SK-N-SH (cell line): ENCODE measurements at regions not wholly inside any gene's neighbourhood (a gene's known extent, or its start where the extent isn't known, plus 50 kb on each side); places are given as distances from the start of the nearest gene placed in this dataset.

Experiments used
- CTCF ChIA-PET: fragments of 300-600, 350-600 bp; formaldehyde crosslinking; extraction: SDS; loops from one replicate; lab custom pipeline; 2021; lab: Yijun Ruan, JAX
- POLR2A ChIA-PET: fragments of 350-600 bp; sonication (Branson Sonifier 250); formaldehyde crosslinking; extraction: SDS; loops from one replicate; lab custom pipeline; 2020; ENCODE audit warnings: antibody characterized with exemption, inconsistent platforms; lab: Yijun Ruan, JAX
- DNase-seq: peaks from one replicate; pipeline ENCODE4 v3.0.0; 2012
- H2AFZ ChIP-seq: fragments of 200-600 bp; sonication (generic); 2 replicates; pipeline ENCODE4 v1.8.1; 2016; ENCODE audit warnings: antibody characterized with exemption, mild to moderate bottlenecking, low read depth
- H3F3A ChIP-seq: fragments of 200-600 bp; sonication (generic); replicated peaks from 2 replicates; pipeline ENCODE3; 2016; ENCODE audit warnings: antibody characterized with exemption, mild to moderate bottlenecking; ENCODE audit not compliant: insufficient read depth
- H3K27ac ChIP-seq, 2 experiments: fragments of 200-500 bp in 1 of 2; fragments of 200-600 bp in 1 of 2; sonication (Bioruptor generic) in 1 of 2; sonication (generic), shearing (Covaris generic) in 1 of 2; 2 replicates each; pipeline versions ENCODE4 v1.5.1 to v1.6.1; 2014 to 2016; ENCODE audit warnings: low read depth in 2 of 2, inconsistent platforms in 1 of 2, low read length in 1 of 2, mild to moderate bottlenecking in 1 of 2, mixed read lengths in 1 of 2
- H3K27me3 ChIP-seq: fragments of 200-600 bp; sonication (generic), shearing (Covaris generic); 2 replicates; pipeline ENCODE4 v1.6.1; 2016; ENCODE audit warnings: mixed run types; ENCODE audit not compliant: insufficient read depth
- H3K36me3 ChIP-seq, 2 experiments: fragments of 200-500 bp in 1 of 2; fragments of 200-600 bp in 1 of 2; sonication (Bioruptor generic) in 1 of 2; sonication (generic) in 1 of 2; replicated peaks in 1 of 2; 2 replicates each; pipeline versions ENCODE3 to v1.5.1; 2014 to 2016; ENCODE audit warnings: low read length in 1 of 2, mild to moderate bottlenecking in 1 of 2; ENCODE audit not compliant: insufficient read depth in 2 of 2, control insufficient read depth in 1 of 2
- H3K4me1 ChIP-seq, 2 experiments: fragments of 200-500 bp in 1 of 2; fragments of 200-600 bp in 1 of 2; sonication (Bioruptor generic) in 1 of 2; sonication (generic), shearing (Covaris generic) in 1 of 2; 2 replicates each; pipeline versions ENCODE4 v1.5.1 to v1.6.1; 2014 to 2016; ENCODE audit warnings: low read depth in 1 of 2, low read length in 1 of 2, mixed run types in 1 of 2; ENCODE audit not compliant: insufficient read depth in 2 of 2, control insufficient read depth in 1 of 2
- H3K4me2 ChIP-seq: fragments of 200-600 bp; sonication (generic), shearing (Covaris generic); 2 replicates; pipeline ENCODE4 v1.6.1; 2017; ENCODE audit warnings: mixed run types
- H3K4me3 ChIP-seq, 2 experiments: fragments of 200-500 bp in 1 of 2; fragments of 200-600 bp in 1 of 2; sonication (Bioruptor generic) in 1 of 2; sonication (generic), shearing (Covaris generic) in 1 of 2; 2 replicates each; pipeline versions ENCODE4 v1.5.1 to v1.8.1; 2014 to 2016; ENCODE audit warnings: low read depth in 2 of 2, inconsistent platforms in 1 of 2, low read length in 1 of 2, mild to moderate bottlenecking in 1 of 2, mixed read lengths in 1 of 2, moderate library complexity in 1 of 2
- H3K79me2 ChIP-seq: fragments of 200-600 bp; sonication (generic); 2 replicates; pipeline ENCODE4 v1.8.1; 2017; ENCODE audit warnings: mild to moderate bottlenecking; ENCODE audit not compliant: insufficient read depth
- H3K9ac ChIP-seq: fragments of 200-600 bp; sonication (generic); 2 replicates; pipeline ENCODE4 v1.6.1; 2017; ENCODE audit warnings: mixed run types
- H3K9me2 ChIP-seq: fragments of 200-600 bp; sonication (generic); 2 replicates; pipeline ENCODE4 v1.6.1; 2017; ENCODE audit warnings: mixed run types
- H3K9me3 ChIP-seq: fragments of 200-600 bp; sonication (generic); 2 replicates; pipeline ENCODE4 v1.6.1; 2017; ENCODE audit warnings: mixed run types, mild to moderate bottlenecking, moderate library complexity
- H4K20me1 ChIP-seq: fragments of 200-600 bp; sonication (generic); 2 replicates; pipeline ENCODE4 v1.6.1; 2017; ENCODE audit warnings: mild to moderate bottlenecking, mixed run types; ENCODE audit not compliant: insufficient read depth
- EP300 ChIP-seq, 2 experiments: IDR thresholded peaks; 2 replicates each; pipeline versions ENCODE4 v1.4.0 to v1.6.1; 2012; ENCODE audit warnings: borderline replicate concordance in 1 of 2, low read depth in 1 of 2, low read length in 1 of 2
- EZH2phosphoT487 ChIP-seq: fragments of 200-600 bp; sonication (generic); IDR thresholded peaks from 2 replicates; pipeline ENCODE4 v1.6.1; 2017; ENCODE audit warnings: low read depth, mixed run types, mild to moderate bottlenecking, antibody characterized with exemption, moderate library complexity, borderline replicate concordance
- FOSL2 ChIP-seq: IDR thresholded peaks from 2 replicates; pipeline ENCODE4 v1.4.0; 2012; ENCODE audit warnings: low read depth, mild to moderate bottlenecking, moderate library complexity, borderline replicate concordance
- JUND ChIP-seq: IDR thresholded peaks from 2 replicates; pipeline ENCODE4 v1.4.0; 2012
- MAX ChIP-seq: IDR thresholded peaks from 2 replicates; pipeline ENCODE4 v1.4.0; 2012; ENCODE audit warnings: low read depth
- NFIC ChIP-seq: IDR thresholded peaks from 2 replicates; pipeline ENCODE4 v1.4.0; 2012; ENCODE audit warnings: borderline replicate concordance
- PBX3 ChIP-seq: IDR thresholded peaks from 2 replicates; pipeline ENCODE4; 2012
- RAD21 ChIP-seq: IDR thresholded peaks from 2 replicates; pipeline ENCODE4 v1.6.1; 2012; ENCODE audit warnings: mild to moderate bottlenecking, low read length
- RCOR1 ChIP-seq: fragments of 150-350 bp; IDR thresholded peaks from 2 replicates; pipeline ENCODE4 v1.6.1; 2017; ENCODE audit warnings: antibody characterized with exemption, low read length
- REST ChIP-seq: IDR thresholded peaks from 2 replicates; pipeline ENCODE4 v1.6.1; 2012; ENCODE audit warnings: mild to moderate bottlenecking, low read depth, low read length, moderate library complexity
- RXRA ChIP-seq: IDR thresholded peaks from 2 replicates; pipeline ENCODE4 v1.4.0; 2012; ENCODE audit warnings: low read depth, mild to moderate bottlenecking, borderline replicate concordance
- SMC3 ChIP-seq: IDR thresholded peaks from 2 replicates; pipeline ENCODE4 v1.6.1; 2012; ENCODE audit warnings: low read depth, low read length, improper control_type of control experiment
- TCF12 ChIP-seq: IDR thresholded peaks from 2 replicates; pipeline ENCODE4 v1.4.0; 2012
- YY1 ChIP-seq: IDR thresholded peaks from 2 replicates; pipeline ENCODE4 v1.4.0; 2012; ENCODE audit warnings: low read depth, mild to moderate bottlenecking
- ZBTB33 ChIP-seq: IDR thresholded peaks from 2 replicates; pipeline ENCODE4 v1.4.0; 2012; ENCODE audit warnings: low read depth, borderline replicate concordance
- WGBS: methylation state at CpG from one replicate; pipeline ENCODE4 v1.1.6; 2017; ENCODE audit warnings: low lambda C conversion rate; 5-methylcytosine and 5-hydroxymethylcytosine counted together

GRCh38 chr17:31672161-31672819 lies 186.8 kb downstream of the COPRS start:
- Histone ChIP-seq H3F3A (peaks cover 18% of the 10 kb centered on the region), H3K9me2 (no peaks in the 10 kb centered on the region), H3K9ac (no peak overlapping the region), H3K4me3 (peak overlapping the region in 1 of 2 experiments; percentile 13; a peak in 1 of 4 replicates), H3K79me2 (no peaks in the 10 kb centered on the region), H3K27me3 (no peaks in the 10 kb centered on the region), H3K4me2 (peak overlapping the region; percentile 50), H3K9me3 (no peaks in the 10 kb centered on the region), H2AFZ (no peak overlapping the region), H3K36me3 (no peaks in the 10 kb centered on the region), H3K27ac (no peak overlapping the region), H3K4me1 (peaks cover 2 to 14% of the 10 kb centered on the region in 2 experiments; a peak in 3 of 4 replicates), H4K20me1 (no peaks in the 10 kb centered on the region)
- CTCF ChIA-PET: interaction anchor here (0.8 to 1.8 kb wide), 6 partner anchors 12 to 170 kb away, joined by 3 to 7 read pairs (median 3); no protein-coding TSS in a partner anchor
- TF ChIP-seq RCOR1: no peak
- peak in 1 of 2 experiments; percentile 25; a peak in 1 of 4 replicates for TF ChIP-seq EP300 (IDR thresholded peaks at IDR 0.05; ENCODE audit: borderline replicate concordance in 1 of 2, low read depth in 1 of 2, low read length in 1 of 2)
- TF ChIP-seq REST: peak; percentile 86
- peak; percentile 30 for TF ChIP-seq PBX3
- peak; percentile 56 for TF ChIP-seq TCF12
- TF ChIP-seq SMC3: no peak
- no peak for TF ChIP-seq YY1
- peak; percentile 35 for TF ChIP-seq NFIC
- peak; percentile 9; the same call in 1 of the 2 replicates for TF ChIP-seq RXRA
- POLR2A ChIA-PET: no interaction called here
- 36% methylated on average over 7 of the region's 7 CpGs for whole genome bisulfite sequencing
- no peak for DNase-seq

GRCh38 chr17:31663576-31663975 lies 195.5 kb downstream of the COPRS start:
- H3K36me3 ChIP-seq: no peaks in the 10 kb centered on the region
- no peaks in the 10 kb centered on the region for H3K27me3 ChIP-seq
- no peak overlapping the region for H3K27ac ChIP-seq
- no peaks in the 10 kb centered on the region for H3K4me1 ChIP-seq
- no peak overlapping the region for H2AFZ ChIP-seq
- ChIA-PET POLR2A (no interaction called here), CTCF (interaction anchor here (1.0 kb wide), 1 partner anchor 141 kb away, joined by 3 read pairs; no protein-coding TSS in a partner anchor)
- H3F3A ChIP-seq: no peaks in the 10 kb centered on the region
- no peak overlapping the region for H3K4me2 ChIP-seq
- H3K9me3 ChIP-seq: peaks cover 9% of the 10 kb centered on the region; the same call in 1 of the 2 replicates
- no peaks in the 10 kb centered on the region for H3K79me2 ChIP-seq
- no peaks in the 10 kb centered on the region for H4K20me1 ChIP-seq
- 20% methylated on average over 2 of the region's 2 CpGs for WGBS
- H3K9ac ChIP-seq: no peak overlapping the region
- H3K4me3 ChIP-seq: no peak overlapping the region
- no peaks in the 10 kb centered on the region for H3K9me2 ChIP-seq
- no peak for DNase-seq
- no peak for TF ChIP-seq MAX
- no peak for TF ChIP-seq RAD21
- no peak for TF ChIP-seq JUND
- TF ChIP-seq EZH2phosphoT487: no peak
- no peak for TF ChIP-seq ZBTB33
- TF ChIP-seq FOSL2: no peak
- TF ChIP-seq TCF12: no peak
- no peak for TF ChIP-seq PBX3
